ENCODE measurements at regions not wholly inside any gene's neighbourhood (a gene's known extent, or its start where the extent isn't known, plus 50 kb on each side); places are given as distances from the start of the nearest gene placed in this dataset.
"Not testable (repeated sequence)": the region's sequence is repeated elsewhere in the genome, so short reads cannot be mapped to it uniquely, and the experiment has no call there.

DNA sequence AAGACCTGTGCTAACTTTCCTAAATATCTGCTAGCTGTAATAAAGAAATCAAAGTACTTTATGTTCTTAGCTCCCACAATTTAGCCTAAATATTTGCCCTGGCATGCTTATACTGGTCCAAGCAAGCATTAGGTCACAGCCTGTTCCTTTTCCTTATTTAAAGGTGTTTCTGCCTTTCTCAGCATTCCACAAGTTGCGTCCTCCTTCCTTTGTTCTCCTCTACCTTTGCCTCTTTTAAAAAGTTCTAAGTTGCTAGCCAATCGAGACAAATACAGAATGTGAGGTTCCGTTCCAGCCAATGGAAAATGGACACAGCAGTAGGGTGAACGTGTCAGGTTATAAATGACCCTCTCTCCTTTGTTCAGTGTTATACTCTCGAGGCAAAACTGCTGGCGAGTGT lies 99.9 kb downstream of the KDR start:
- TF ChIP-seq, protein P1, sequence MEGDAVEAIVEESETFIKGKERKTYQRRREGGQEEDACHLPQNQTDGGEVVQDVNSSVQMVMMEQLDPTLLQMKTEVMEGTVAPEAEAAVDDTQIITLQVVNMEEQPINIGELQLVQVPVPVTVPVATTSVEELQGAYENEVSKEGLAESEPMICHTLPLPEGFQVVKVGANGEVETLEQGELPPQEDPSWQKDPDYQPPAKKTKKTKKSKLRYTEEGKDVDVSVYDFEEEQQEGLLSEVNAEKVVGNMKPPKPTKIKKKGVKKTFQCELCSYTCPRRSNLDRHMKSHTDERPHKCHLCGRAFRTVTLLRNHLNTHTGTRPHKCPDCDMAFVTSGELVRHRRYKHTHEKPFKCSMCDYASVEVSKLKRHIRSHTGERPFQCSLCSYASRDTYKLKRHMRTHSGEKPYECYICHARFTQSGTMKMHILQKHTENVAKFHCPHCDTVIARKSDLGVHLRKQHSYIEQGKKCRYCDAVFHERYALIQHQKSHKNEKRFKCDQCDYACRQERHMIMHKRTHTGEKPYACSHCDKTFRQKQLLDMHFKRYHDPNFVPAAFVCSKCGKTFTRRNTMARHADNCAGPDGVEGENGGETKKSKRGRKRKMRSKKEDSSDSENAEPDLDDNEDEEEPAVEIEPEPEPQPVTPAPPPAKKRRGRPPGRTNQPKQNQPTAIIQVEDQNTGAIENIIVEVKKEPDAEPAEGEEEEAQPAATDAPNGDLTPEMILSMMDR (IDR thresholded peaks at IDR 0.05) = not testable (repeated sequence)
- TF ChIP-seq POLR2A (IDR thresholded peaks at IDR 0.05) = not testable (repeated sequence)
